Stimulated activated naive CD8-positive, alpha-beta T cell treated with anti-CD3 and anti-CD28 coated beads, Interleukin-15, amount 100 ng/mL, for 72 hours (primary cell): ENCODE measurements at regions not wholly inside any gene's neighbourhood (a gene's known extent, or its start where the extent isn't known, plus 50 kb on each side); places are given as distances from the start of the nearest gene placed in this dataset.

Source experiments
- ATAC-seq: fragments of 150-1000 bp; cut with Tn5 transposase; 2 replicates; pipeline ENCODE4 v1.10.0; 2021; ENCODE audit warnings: mild to moderate bottlenecking, moderate library complexity
- DNase-seq, 2 donors: peaks; one replicate each; pipeline ENCODE4 v3.0.0; 2021 to 2022
- H3K27ac Mint-ChIP-seq, 2 donors: one replicate each; pipeline ENCODE4 v1.8.0; 2022; ENCODE audit warnings: mild to moderate bottlenecking in 2 of 2, mixed read lengths in 2 of 2, moderate library complexity in 2 of 2
- H3K27me3 Mint-ChIP-seq: one replicate; pipeline ENCODE4 v1.8.0; 2022; ENCODE audit warnings: mixed read lengths
- H3K4me1 Mint-ChIP-seq: one replicate; pipeline ENCODE4 v1.8.0; 2022; ENCODE audit warnings: mild to moderate bottlenecking, mixed read lengths
- H3K4me3 Mint-ChIP-seq, 2 donors: one replicate each; pipeline ENCODE4 v1.8.0; 2022; ENCODE audit warnings: mild to moderate bottlenecking in 2 of 2, mixed read lengths in 2 of 2, moderate library complexity in 1 of 2
- H3K9me3 Mint-ChIP-seq, 2 donors: one replicate each; pipeline ENCODE4 v1.8.0; 2022; ENCODE audit warnings: mixed read lengths in 2 of 2

DNA sequence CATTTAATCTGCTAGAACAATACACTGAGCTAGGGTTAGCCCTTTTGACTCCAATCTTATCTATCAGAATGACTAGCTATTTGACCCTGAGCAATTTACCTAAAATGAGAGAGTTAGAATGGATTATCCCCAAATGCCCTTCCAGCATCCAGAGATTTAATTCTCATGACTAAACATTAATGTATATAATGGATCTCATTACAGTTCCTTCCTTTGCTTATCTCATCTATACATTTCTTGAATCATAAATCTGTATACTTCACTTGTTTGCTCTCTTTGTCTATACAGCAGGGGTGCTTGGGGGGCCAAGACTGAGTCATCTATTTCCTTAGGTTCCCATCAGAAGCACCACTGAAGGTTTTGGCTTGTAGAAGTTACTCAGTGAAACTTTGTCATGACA, 565.8 kb downstream of the IGSF11 start:
- Mint-ChIP-seq H3K4me3 (no peak overlapping the region), H3K4me1 (no peaks in the 10 kb centered on the region), H3K9me3 (peaks cover 6 to 19% of the 10 kb centered on the region in 2 donors), H3K27ac (no peak overlapping the region), H3K27me3 (no peaks in the 10 kb centered on the region)
- DNase-seq (no peak), ATAC-seq (no peak)

DNA sequence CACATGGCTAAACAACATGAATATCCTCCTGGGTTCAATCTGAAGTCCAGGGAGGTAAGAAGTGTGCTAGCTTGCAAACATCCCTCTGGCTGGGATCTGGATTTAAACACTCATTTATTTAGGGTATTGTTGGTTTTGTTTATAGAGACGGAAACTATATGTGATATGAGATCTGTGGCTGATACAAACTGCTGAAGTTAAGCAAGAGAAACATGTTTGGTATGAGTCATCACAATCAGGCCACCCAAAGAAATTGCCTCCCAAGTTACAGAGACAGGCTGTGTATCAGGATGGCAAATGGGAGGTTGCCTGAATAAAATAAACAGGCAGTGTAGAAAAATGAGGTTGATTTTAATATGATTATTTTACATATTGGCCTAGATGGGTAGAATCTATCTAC, 562.1 kb downstream of the IGSF11 start:
- DNase-seq, result no peak
- ATAC-seq, result no peak
- Mint-ChIP-seq H3K9me3 (peaks cover 0 to 7% of the 10 kb centered on the region in 2 donors), H3K4me3 (no peak overlapping the region), H3K27me3 (no peaks in the 10 kb centered on the region), H3K4me1 (no peaks in the 10 kb centered on the region), H3K27ac (no peak overlapping the region)

GRCh38 chr3:118473343-118473742, 561.3 kb downstream of the IGSF11 start:
- Mint-ChIP-seq H3K4me1 (no peaks in the 10 kb centered on the region), H3K27ac (no peak overlapping the region), H3K4me3 (no peak overlapping the region), H3K9me3 (peaks cover 0 to 7% of the 10 kb centered on the region in 2 donors), H3K27me3 (no peaks in the 10 kb centered on the region)
- DNase-seq (no peak), ATAC-seq (no peak)

GRCh38 chr3:118476885-118477618, 557.6 kb downstream of the IGSF11 start:
- no peak for ATAC-seq
- Mint-ChIP-seq H3K27me3 (no peaks in the 10 kb centered on the region), H3K9me3 (peaks cover 0 to 7% of the 10 kb centered on the region in 2 donors), H3K27ac (no peak overlapping the region), H3K4me1 (no peaks in the 10 kb centered on the region), H3K4me3 (no peak overlapping the region)
- no peak for DNase-seq

DNA sequence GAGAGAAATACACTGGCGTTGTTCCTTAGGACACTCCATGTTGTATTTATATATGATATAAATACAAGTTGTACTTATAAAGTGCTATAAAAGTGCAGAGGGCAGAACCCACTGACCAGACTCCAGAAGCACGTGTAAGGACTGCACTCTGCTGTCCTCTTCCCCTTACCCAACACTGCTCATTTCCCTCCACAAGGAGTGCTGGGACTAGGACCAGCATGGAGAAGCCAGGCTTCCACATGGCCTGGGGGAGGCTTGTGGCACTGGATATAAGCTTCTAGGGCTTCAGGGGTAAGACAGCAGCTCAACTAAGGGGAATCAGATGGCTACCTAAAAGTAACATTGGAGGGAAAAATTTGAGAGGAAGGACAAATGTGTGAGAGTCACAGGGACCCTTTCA, 556.9 kb downstream of the IGSF11 start:
- Mint-ChIP-seq H3K9me3 (peaks cover 0 to 3% of the 10 kb centered on the region in 2 donors), H3K4me1 (no peaks in the 10 kb centered on the region), H3K4me3 (no peak overlapping the region), H3K27ac (no peak overlapping the region), H3K27me3 (no peaks in the 10 kb centered on the region)
- DNase-seq (no peak), ATAC-seq (no peak)

DNA sequence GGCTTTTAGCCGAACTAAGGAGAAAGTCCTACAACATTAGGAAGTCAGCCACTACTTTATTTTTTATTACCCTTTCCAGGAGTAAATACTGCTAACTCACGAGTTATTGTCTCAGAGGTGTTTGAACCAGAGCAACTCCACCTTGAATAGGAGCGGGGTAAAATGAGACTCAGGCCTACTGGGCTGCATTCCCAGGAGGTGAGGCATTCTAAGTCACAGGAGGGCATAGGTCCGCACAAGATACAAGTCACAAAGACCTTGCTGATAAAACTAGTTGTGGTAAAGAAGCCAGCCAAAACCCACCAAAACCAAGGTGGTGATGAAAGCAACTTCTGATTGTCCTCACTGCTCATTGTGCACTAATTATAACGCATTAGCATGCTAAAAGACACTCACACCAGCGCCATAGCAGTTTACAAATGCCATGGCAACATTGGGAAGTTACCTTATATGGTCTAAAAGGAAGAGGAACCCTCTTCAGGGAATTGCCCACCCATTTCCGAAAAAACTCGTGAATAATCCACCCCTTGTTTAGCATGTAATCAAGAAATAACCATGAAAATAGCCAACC, 555.9 kb downstream of the IGSF11 start:
- Mint-ChIP-seq H3K27ac (no peak overlapping the region), H3K4me1 (no peaks in the 10 kb centered on the region), H3K4me3 (no peak overlapping the region), H3K9me3 (no peaks in the 10 kb centered on the region), H3K27me3 (no peaks in the 10 kb centered on the region)
- no peak for DNase-seq
- no peak for ATAC-seq

DNA sequence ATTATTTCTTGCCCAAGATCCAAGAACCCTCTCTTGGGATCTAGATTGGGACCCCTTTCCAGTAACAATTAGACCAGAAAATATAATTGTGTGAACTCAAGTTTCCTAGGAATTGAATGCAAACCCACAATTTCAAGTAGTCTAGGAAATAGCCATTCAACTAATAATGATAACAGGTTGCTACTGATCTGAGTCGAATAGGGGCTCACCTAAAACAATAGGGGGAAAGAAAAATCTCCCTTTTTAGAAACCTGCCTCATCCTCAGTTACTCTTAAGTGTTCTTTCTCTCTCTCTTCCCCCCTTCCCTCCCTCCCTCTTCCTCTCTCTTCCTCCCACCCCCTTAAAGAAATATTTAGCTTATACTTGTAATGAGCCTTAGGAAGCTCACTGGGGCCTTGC, 555.3 kb downstream of the IGSF11 start:
- DNase-seq (no peak), ATAC-seq (no peak)
- no peaks in the 10 kb centered on the region for H3K9me3 Mint-ChIP-seq
- H3K4me3 Mint-ChIP-seq, result no peak overlapping the region
- no peak overlapping the region for H3K27ac Mint-ChIP-seq
- no peaks in the 10 kb centered on the region for H3K27me3 Mint-ChIP-seq
- no peaks in the 10 kb centered on the region for H3K4me1 Mint-ChIP-seq

- H3K4me3 Mint-ChIP-seq, result no peak overlapping the region
- no peaks in the 10 kb centered on the region for H3K4me1 Mint-ChIP-seq
- H3K27me3 Mint-ChIP-seq, result no peaks in the 10 kb centered on the region
- H3K27ac Mint-ChIP-seq, result no peak overlapping the region
- DNase-seq (no peak), ATAC-seq (no peak)
- H3K9me3 Mint-ChIP-seq, result no peaks in the 10 kb centered on the region
Observed at GRCh38 chr3:118480101-118480860, 554.4 kb downstream of the IGSF11 start.

- no peaks in the 10 kb centered on the region for H3K4me1 Mint-ChIP-seq
- ATAC-seq, result no peak
- H3K27ac Mint-ChIP-seq, result no peak overlapping the region
- H3K9me3 Mint-ChIP-seq, result peaks cover 9 to 12% of the 10 kb centered on the region in 2 donors
- no peak for DNase-seq
- H3K27me3 Mint-ChIP-seq, result no peaks in the 10 kb centered on the region
- H3K4me3 Mint-ChIP-seq, result no peak overlapping the region
Observed at GRCh38 chr3:118485693-118486092, 549.0 kb downstream of the IGSF11 start.

GRCh38 chr3:118487734-118488133, 546.9 kb downstream of the IGSF11 start:
- DNase-seq (no peak), ATAC-seq (no peak)
- H3K27me3 Mint-ChIP-seq, result no peaks in the 10 kb centered on the region
- H3K27ac Mint-ChIP-seq, result no peak overlapping the region
- peaks cover 12 to 15% of the 10 kb centered on the region in 2 donors for H3K9me3 Mint-ChIP-seq
- H3K4me1 Mint-ChIP-seq, result no peaks in the 10 kb centered on the region
- H3K4me3 Mint-ChIP-seq, result no peak overlapping the region

DNA sequence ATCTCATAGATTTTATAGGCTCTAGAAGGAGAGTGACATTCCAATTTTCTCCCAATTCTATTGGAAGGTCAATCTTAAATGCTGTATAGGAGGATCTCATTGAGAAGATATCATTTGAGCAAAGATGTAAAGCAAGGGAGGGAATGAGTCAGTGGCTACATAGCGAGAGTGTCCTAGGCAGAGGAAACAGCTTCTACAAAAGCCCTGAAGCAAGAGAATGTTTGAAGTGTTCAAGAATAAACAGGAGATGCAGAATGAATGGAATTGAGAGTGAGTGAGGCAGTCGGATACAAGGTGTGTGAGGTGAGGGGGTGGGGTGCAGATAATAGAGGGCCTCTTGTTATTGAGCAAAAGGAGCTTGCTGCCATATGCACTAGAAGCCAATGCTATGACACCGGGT, 545.9 kb downstream of the IGSF11 start:
- H3K27me3 Mint-ChIP-seq, result no peaks in the 10 kb centered on the region
- no peak overlapping the region for H3K4me3 Mint-ChIP-seq
- DNase-seq (no peak), ATAC-seq (no peak)
- no peak overlapping the region for H3K27ac Mint-ChIP-seq
- H3K9me3 Mint-ChIP-seq, result peaks cover 12 to 15% of the 10 kb centered on the region in 2 donors
- no peaks in the 10 kb centered on the region for H3K4me1 Mint-ChIP-seq

- Mint-ChIP-seq H3K27ac (no peak overlapping the region), H3K4me1 (no peaks in the 10 kb centered on the region), H3K27me3 (no peaks in the 10 kb centered on the region), H3K4me3 (no peak overlapping the region), H3K9me3 (peaks cover 0 to 5% of the 10 kb centered on the region in 2 donors)
- DNase-seq (no peak), ATAC-seq (no peak)
Observed at GRCh38 chr3:118495206-118495605, 539.4 kb downstream of the IGSF11 start.

- no peak overlapping the region for H3K4me3 Mint-ChIP-seq
- no peaks in the 10 kb centered on the region for H3K27me3 Mint-ChIP-seq
- DNase-seq (no peak), ATAC-seq (no peak)
- no peaks in the 10 kb centered on the region for H3K9me3 Mint-ChIP-seq
- H3K27ac Mint-ChIP-seq, result no peak overlapping the region
- H3K4me1 Mint-ChIP-seq, result no peaks in the 10 kb centered on the region
Observed at GRCh38 chr3:118497274-118497673, 537.4 kb downstream of the IGSF11 start.

DNA sequence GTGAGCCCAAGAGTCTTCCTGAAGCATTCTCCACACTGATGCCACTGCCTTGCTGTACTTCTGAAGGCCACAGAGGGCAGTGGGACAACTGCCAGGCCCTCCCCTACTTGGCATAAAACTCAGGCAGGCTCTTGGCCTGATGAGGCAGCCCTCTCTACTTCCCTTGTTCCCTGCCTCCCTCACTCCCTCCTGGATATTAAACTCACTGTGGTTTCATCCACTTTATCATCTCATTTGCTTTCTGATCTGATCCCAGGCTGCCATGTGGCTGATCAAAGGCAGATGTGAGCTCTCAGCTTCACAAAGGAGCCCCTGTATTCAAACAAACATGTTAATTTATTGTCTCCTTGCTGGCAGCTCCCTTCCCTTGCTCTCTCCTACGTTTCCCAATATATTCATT, 533.5 kb downstream of the IGSF11 start:
- no peak overlapping the region for H3K4me3 Mint-ChIP-seq
- no peaks in the 10 kb centered on the region for H3K4me1 Mint-ChIP-seq
- H3K9me3 Mint-ChIP-seq, result no peaks in the 10 kb centered on the region
- DNase-seq (no peak), ATAC-seq (no peak)
- H3K27me3 Mint-ChIP-seq, result no peaks in the 10 kb centered on the region
- H3K27ac Mint-ChIP-seq, result no peak overlapping the region

- Mint-ChIP-seq H3K27me3 (no peaks in the 10 kb centered on the region), H3K4me3 (no peak overlapping the region)
- no peak for ATAC-seq
Observed at GRCh38 chr3:118504906-118505305, 529.7 kb downstream of the IGSF11 start.

DNA sequence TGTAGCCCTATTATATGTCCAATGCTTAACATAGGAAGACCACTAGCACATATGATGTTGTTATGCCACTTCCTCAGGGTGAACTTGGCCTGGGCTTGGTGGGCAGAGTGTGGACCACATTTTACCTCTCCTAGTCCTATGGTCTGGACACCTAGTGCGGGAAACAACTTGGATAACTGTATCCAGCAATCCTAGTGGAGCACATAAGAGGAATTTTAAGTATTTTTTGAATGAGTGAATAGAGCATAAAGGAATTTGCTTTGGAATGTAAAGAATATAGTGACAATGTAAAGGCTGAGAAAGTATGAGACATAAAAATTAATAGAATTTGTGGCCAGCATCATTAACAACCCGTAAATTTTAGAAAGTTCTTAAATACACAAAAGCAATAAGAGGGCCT, 528.9 kb downstream of the IGSF11 start:
- Mint-ChIP-seq H3K27me3 (no peaks in the 10 kb centered on the region), H3K4me3 (no peak overlapping the region), H3K4me1 (no peaks in the 10 kb centered on the region), H3K27ac (no peak overlapping the region), H3K9me3 (no peaks in the 10 kb centered on the region)
- no peak for DNase-seq
- no peak for ATAC-seq

More at GRCh38 chr3:118504906-118505305, 529.7 kb downstream of the IGSF11 start:
- no peaks in the 10 kb centered on the region for H3K4me1 Mint-ChIP-seq
- H3K27ac Mint-ChIP-seq, result no peak overlapping the region
- H3K9me3 Mint-ChIP-seq, result no peaks in the 10 kb centered on the region
- DNase-seq, result no peak
